IMR-90 (cell line): ENCODE measurements at regions not wholly inside any gene's neighbourhood (a gene's known extent, or its start where the extent isn't known, plus 50 kb on each side); places are given as distances from the start of the nearest gene placed in this dataset.

Source experiments
- ATAC-seq: fragments of 200-7000 bp; cut with Tn5 transposase; 2 replicates; pipeline ENCODE4 v1.9.1; 2020; ENCODE audit warnings: low read depth, mild to moderate bottlenecking, moderate library complexity
- BruUV-seq: library from RNA; stranded (reverse); fragments of 400-500 nt; replicated peaks from 2 replicates; lab custom pipeline; 2021; lab: Mats Ljungman, UMichigan
- CTCF ChIA-PET: fragments of 300-600 bp; formaldehyde crosslinking; extraction: SDS; loops from one replicate; lab custom pipeline; 2021; ENCODE audit warnings: antibody characterized with exemption; lab: Yijun Ruan, JAX
- POLR2A ChIA-PET: fragments of 300-600 bp; sonication (Branson Sonifier 250); formaldehyde crosslinking; loops from one replicate; lab custom pipeline; 2022; ENCODE audit warnings: antibody characterized with exemption; ENCODE audit not compliant: unreplicated experiment; lab: Charles Lee
- DNase-seq: peaks from one replicate; pipeline ENCODE4 v3.0.0; 2013
- H2AFZ ChIP-seq: replicated peaks from 2 replicates; pipeline ENCODE3; 2013; ENCODE audit warnings: low read length, mild to moderate bottlenecking; ENCODE audit not compliant: poor library complexity
- H2AK5ac ChIP-seq: 2 replicates; pipeline ENCODE4 v1.6.1; 2013; ENCODE audit warnings: low read depth, low read length, inconsistent platforms
- H2AK9ac ChIP-seq: replicated peaks from 2 replicates; pipeline ENCODE3; 2013; ENCODE audit warnings: mild to moderate bottlenecking, low read depth, low read length, moderate library complexity; ENCODE audit not compliant: poor library complexity
- H2BK120ac ChIP-seq: 2 replicates; pipeline ENCODE4 v1.6.1; 2013; ENCODE audit warnings: low read depth, low read length, inconsistent platforms
- H2BK15ac ChIP-seq: 3 replicates; pipeline ENCODE4 v1.6.1; 2013; ENCODE audit warnings: low read depth, low read length, inconsistent platforms
- H2BK20ac ChIP-seq: 2 replicates; pipeline ENCODE4 v1.6.1; 2013; ENCODE audit warnings: low read depth, mild to moderate bottlenecking, inconsistent platforms, low read length, moderate library complexity
- H2BK5ac ChIP-seq: 2 replicates; pipeline ENCODE4 v1.6.1; 2013; ENCODE audit warnings: mild to moderate bottlenecking, low read depth, low read length, inconsistent platforms; ENCODE audit not compliant: poor library complexity, severe bottlenecking
- H3K14ac ChIP-seq: replicated peaks from 2 replicates; pipeline ENCODE4 v1.6.1; 2013; ENCODE audit warnings: low read depth, low read length, inconsistent platforms
- H3K18ac ChIP-seq: 2 replicates; pipeline ENCODE4 v1.6.1; 2013; ENCODE audit warnings: low read depth, low read length, control low read depth
- H3K23ac ChIP-seq: 2 replicates; pipeline ENCODE4 v1.6.1; 2013; ENCODE audit warnings: low read depth, low read length, inconsistent platforms
- H3K27ac ChIP-seq: 2 replicates; pipeline ENCODE4 v1.5.1; 2013; ENCODE audit warnings: mild to moderate bottlenecking, control low read depth, low read length; ENCODE audit not compliant: insufficient read depth
- H3K27me3 ChIP-seq: 2 replicates; pipeline ENCODE4 v1.6.1; 2013; ENCODE audit warnings: low read length; ENCODE audit not compliant: control insufficient read depth, insufficient read depth
- H3K36me3 ChIP-seq: 2 replicates; pipeline ENCODE4 v1.6.1; 2013; ENCODE audit warnings: low read length, mixed read lengths; ENCODE audit not compliant: control insufficient read depth, insufficient read depth
- H3K4ac ChIP-seq: 2 replicates; pipeline ENCODE4 v1.6.1; 2013; ENCODE audit warnings: low read depth, low read length, inconsistent platforms
- H3K4me1 ChIP-seq: 2 replicates; pipeline ENCODE4 v1.6.1; 2013; ENCODE audit warnings: low read length, mixed read lengths; ENCODE audit not compliant: control insufficient read depth, insufficient read depth
- H3K4me2 ChIP-seq: 2 replicates; pipeline ENCODE4 v1.6.1; 2013; ENCODE audit warnings: low read depth, mild to moderate bottlenecking, control low read depth, low read length, moderate library complexity
- H3K4me3 ChIP-seq: 2 replicates; pipeline ENCODE4 v1.5.1; 2013; ENCODE audit warnings: low read depth, mild to moderate bottlenecking, control low read depth, low read length, moderate library complexity; ENCODE audit not compliant: insufficient read depth
- H3K56ac ChIP-seq: 2 replicates; pipeline ENCODE4 v1.6.1; 2013; ENCODE audit warnings: low read length, inconsistent platforms; ENCODE audit not compliant: insufficient read depth; ENCODE audit errors: extremely low read depth
- H3K79me1 ChIP-seq, 2 experiments: 2 replicates each; pipeline ENCODE4 v1.6.1; 2013; ENCODE audit warnings: low read length in 2 of 2, inconsistent platforms in 1 of 2, low read depth in 1 of 2
- H3K9ac ChIP-seq: 2 replicates; pipeline ENCODE4 v1.6.1; 2013; ENCODE audit warnings: low read depth, low read length, control low read depth
- H3K9me1 ChIP-seq: 2 replicates; pipeline ENCODE4 v1.6.1; 2013; ENCODE audit warnings: low read length, inconsistent platforms; ENCODE audit not compliant: insufficient read depth
- H3K9me3 ChIP-seq: 2 replicates; pipeline ENCODE4 v1.6.1; 2013; ENCODE audit warnings: low read length; ENCODE audit not compliant: control insufficient read depth, insufficient read depth
- H4K20me1 ChIP-seq: 2 replicates; pipeline ENCODE4 v1.6.1; 2013; ENCODE audit warnings: low read length, inconsistent platforms; ENCODE audit not compliant: insufficient read depth
- H4K5ac ChIP-seq: 2 replicates; pipeline ENCODE4 v1.6.1; 2013; ENCODE audit warnings: mild to moderate bottlenecking, low read depth, low read length, control low read depth
- H4K8ac ChIP-seq, 2 experiments: 2 replicates each; pipeline ENCODE4 v1.6.1; 2013; ENCODE audit warnings: low read depth in 2 of 2, low read length in 2 of 2, control low read depth in 1 of 2, inconsistent platforms in 1 of 2
- H4K91ac ChIP-seq: 2 replicates; pipeline ENCODE4 v1.6.1; 2013; ENCODE audit warnings: low read depth, low read length, inconsistent platforms; ENCODE audit not compliant: insufficient read depth
- CEBPB ChIP-seq: IDR thresholded peaks from 2 replicates; pipeline ENCODE4 v1.6.1; 2012; ENCODE audit warnings: low read depth, low read length, improper control_type of control experiment
- CHD1 ChIP-seq: IDR thresholded peaks from 2 replicates; pipeline ENCODE4 v1.6.1; 2012; ENCODE audit warnings: low read depth, low read length, improper control_type of control experiment
- ELK1 ChIP-seq: fragments of 150-350 bp; IDR thresholded peaks from 2 replicates; pipeline ENCODE4 v1.6.1; 2016; ENCODE audit warnings: low read depth, mild to moderate bottlenecking, low read length, moderate library complexity, borderline replicate concordance
- FOS ChIP-seq: fragments of 150-350 bp; IDR thresholded peaks from 2 replicates; pipeline ENCODE4 v1.6.1; 2016; ENCODE audit warnings: low read depth, low read length
- MAFK ChIP-seq: IDR thresholded peaks from 2 replicates; pipeline ENCODE4 v1.6.1; 2012; ENCODE audit warnings: low read depth, low read length, improper control_type of control experiment
- MAZ ChIP-seq: IDR thresholded peaks from 2 replicates; pipeline ENCODE4 v1.6.1; 2012; ENCODE audit warnings: low read depth, mild to moderate bottlenecking, low read length, improper control_type of control experiment, moderate library complexity, borderline replicate concordance
- MXI1 ChIP-seq: IDR thresholded peaks from 2 replicates; pipeline ENCODE4 v1.6.1; 2012; ENCODE audit warnings: low read depth, mild to moderate bottlenecking, low read length, moderate library complexity, borderline replicate concordance
- NFE2L2 ChIP-seq: fragments of 150-350 bp; IDR thresholded peaks from 2 replicates; pipeline ENCODE4 v1.6.1; 2016; ENCODE audit warnings: low read depth, mild to moderate bottlenecking, low read length
- POLR2A ChIP-seq: IDR thresholded peaks from 2 replicates; pipeline ENCODE4 v1.6.1; 2012; ENCODE audit warnings: mild to moderate bottlenecking, low read depth, low read length
- RAD21 ChIP-seq: IDR thresholded peaks from 2 replicates; pipeline ENCODE4 v1.6.1; 2012; ENCODE audit warnings: low read length, improper control_type of control experiment
- RCOR1 ChIP-seq: IDR thresholded peaks from 2 replicates; pipeline ENCODE4 v1.6.1; 2012; ENCODE audit warnings: mild to moderate bottlenecking, low read length, improper control_type of control experiment; ENCODE audit not compliant: insufficient replicate concordance
- SMC3 ChIP-seq: fragments of 150-350 bp; IDR thresholded peaks from 2 replicates; pipeline ENCODE4 v1.6.1; 2016; ENCODE audit warnings: low read depth, mild to moderate bottlenecking, antibody characterized with exemption, low read length, moderate library complexity
- WGBS, 2 experiments: methylation state at CpG; one replicate each; pipeline versions ENCODE4 v1.1.5 to v1.1.7; 2013; ENCODE audit warnings: missing lambda C conversion rate in 2 of 2; ENCODE audit not compliant: insufficient read length in 1 of 2; ENCODE audit errors: extremely low coverage in 2 of 2; 5-methylcytosine and 5-hydroxymethylcytosine counted together
- dilution Hi-C: fragments of 300-500 bp; cut with HindIII; formaldehyde crosslinking; loops from one replicate; pipeline ENCODE4 v1.14.3; 2018; ENCODE audit warnings: low sequenced_read_pairs; ENCODE audit not compliant: unreplicated experiment
- in situ Hi-C: fragments of 300-500 bp; cut with MboI; formaldehyde crosslinking; loops from 3 replicates; pipeline ENCODE4 v1.14.3; 2019; ENCODE audit warnings: low sequenced_read_pairs, inconsistent platforms, mixed read lengths
- intact Hi-C: fragments of 100-400 bp; cut with micrococcal nuclease; formaldehyde crosslinking; loops from 2 replicates; pipeline ENCODE4 v1.10.0; 2022
- TF ChIP-seq, protein P1 (sequence below): conservative IDR thresholded peaks from 2 replicates; pipeline ENCODE4 v1.5.1; 2012; ENCODE audit warnings: mild to moderate bottlenecking, low read depth, low read length, improper control_type of control experiment

GRCh38 chr3:176275538-176275937, 921.7 kb downstream of the TBL1XR1 start:
- Histone ChIP-seq H4K91ac (no peak overlapping the region), H2BK15ac (no peak overlapping the region), H4K5ac (no peak overlapping the region), H3K4me3 (no peak overlapping the region), H3K4me2 (no peak overlapping the region), H2AFZ (no peak overlapping the region), H4K20me1 (no peaks in the 10 kb centered on the region), H3K27ac (no peak overlapping the region), H2AK5ac (no peak overlapping the region), H3K36me3 (no peaks in the 10 kb centered on the region), H3K9me3 (no peaks in the 10 kb centered on the region), H3K14ac (no peak overlapping the region), H2BK20ac (no peak overlapping the region), H3K9ac (no peak overlapping the region), H3K9me1 (no peaks in the 10 kb centered on the region), H3K4ac (no peak overlapping the region), H2BK120ac (no peak overlapping the region), H3K56ac (no peak overlapping the region), H3K4me1 (no peaks in the 10 kb centered on the region), H2BK5ac (no peak overlapping the region), H4K8ac (no peak overlapping the region), H3K79me1 (no peaks in the 10 kb centered on the region), H3K18ac (no peak overlapping the region), H3K23ac (no peak overlapping the region), H3K27me3 (no peaks in the 10 kb centered on the region), H2AK9ac (no peak overlapping the region)
- ChIA-PET CTCF (interaction anchor here (0.7 kb wide), 1 partner anchor 39 kb away, joined by 4 read pairs; no protein-coding TSS in a partner anchor), POLR2A (no interaction called here)
- BruUV-seq, result no TSS peak
- ATAC-seq (no peak), DNase-seq (no peak)
- dilution Hi-C loops, result no loop called here
- intact Hi-C loops, result no loop called here
- in situ Hi-C loops, result no loop called here
- TF ChIP-seq CHD1 (no peak), MXI1 (no peak), SMC3 (no peak), ELK1 (no peak), NFE2L2 (no peak), FOS (no peak), MAZ (no peak), RCOR1 (no peak), POLR2A (no peak), CEBPB (no peak), RAD21 (no peak), MAFK (no peak)
- TF ChIP-seq, protein P1, sequence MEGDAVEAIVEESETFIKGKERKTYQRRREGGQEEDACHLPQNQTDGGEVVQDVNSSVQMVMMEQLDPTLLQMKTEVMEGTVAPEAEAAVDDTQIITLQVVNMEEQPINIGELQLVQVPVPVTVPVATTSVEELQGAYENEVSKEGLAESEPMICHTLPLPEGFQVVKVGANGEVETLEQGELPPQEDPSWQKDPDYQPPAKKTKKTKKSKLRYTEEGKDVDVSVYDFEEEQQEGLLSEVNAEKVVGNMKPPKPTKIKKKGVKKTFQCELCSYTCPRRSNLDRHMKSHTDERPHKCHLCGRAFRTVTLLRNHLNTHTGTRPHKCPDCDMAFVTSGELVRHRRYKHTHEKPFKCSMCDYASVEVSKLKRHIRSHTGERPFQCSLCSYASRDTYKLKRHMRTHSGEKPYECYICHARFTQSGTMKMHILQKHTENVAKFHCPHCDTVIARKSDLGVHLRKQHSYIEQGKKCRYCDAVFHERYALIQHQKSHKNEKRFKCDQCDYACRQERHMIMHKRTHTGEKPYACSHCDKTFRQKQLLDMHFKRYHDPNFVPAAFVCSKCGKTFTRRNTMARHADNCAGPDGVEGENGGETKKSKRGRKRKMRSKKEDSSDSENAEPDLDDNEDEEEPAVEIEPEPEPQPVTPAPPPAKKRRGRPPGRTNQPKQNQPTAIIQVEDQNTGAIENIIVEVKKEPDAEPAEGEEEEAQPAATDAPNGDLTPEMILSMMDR, result no peak
- no CpG with 5 or more reads among the region's 3 CpGs for WGBS, 2 experiments
